IMR-90 (cell line): ENCODE measurements at regions not wholly inside any gene's neighbourhood (a gene's known extent, or its start where the extent isn't known, plus 50 kb on each side); places are given as distances from the start of the nearest gene placed in this dataset.

Source experiments
- ATAC-seq: fragments of 200-7000 bp; cut with Tn5 transposase; 2 replicates; pipeline ENCODE4 v1.9.1; 2020; ENCODE audit warnings: low read depth, mild to moderate bottlenecking, moderate library complexity
- BruUV-seq: library from RNA; stranded (reverse); fragments of 400-500 nt; replicated peaks from 2 replicates; lab custom pipeline; 2021; lab: Mats Ljungman, UMichigan
- CTCF ChIA-PET: fragments of 300-600 bp; formaldehyde crosslinking; extraction: SDS; loops from one replicate; lab custom pipeline; 2021; ENCODE audit warnings: antibody characterized with exemption; lab: Yijun Ruan, JAX
- POLR2A ChIA-PET: fragments of 300-600 bp; sonication (Branson Sonifier 250); formaldehyde crosslinking; loops from one replicate; lab custom pipeline; 2022; ENCODE audit warnings: antibody characterized with exemption; ENCODE audit not compliant: unreplicated experiment; lab: Charles Lee
- DNase-seq: peaks from one replicate; pipeline ENCODE4 v3.0.0; 2013
- H2AFZ ChIP-seq: replicated peaks from 2 replicates; pipeline ENCODE3; 2013; ENCODE audit warnings: low read length, mild to moderate bottlenecking; ENCODE audit not compliant: poor library complexity
- H2AK5ac ChIP-seq: 2 replicates; pipeline ENCODE4 v1.6.1; 2013; ENCODE audit warnings: low read depth, low read length, inconsistent platforms
- H2AK9ac ChIP-seq: replicated peaks from 2 replicates; pipeline ENCODE3; 2013; ENCODE audit warnings: mild to moderate bottlenecking, low read depth, low read length, moderate library complexity; ENCODE audit not compliant: poor library complexity
- H2BK120ac ChIP-seq: 2 replicates; pipeline ENCODE4 v1.6.1; 2013; ENCODE audit warnings: low read depth, low read length, inconsistent platforms
- H2BK15ac ChIP-seq: 3 replicates; pipeline ENCODE4 v1.6.1; 2013; ENCODE audit warnings: low read depth, low read length, inconsistent platforms
- H2BK20ac ChIP-seq: 2 replicates; pipeline ENCODE4 v1.6.1; 2013; ENCODE audit warnings: low read depth, mild to moderate bottlenecking, inconsistent platforms, low read length, moderate library complexity
- H2BK5ac ChIP-seq: 2 replicates; pipeline ENCODE4 v1.6.1; 2013; ENCODE audit warnings: mild to moderate bottlenecking, low read depth, low read length, inconsistent platforms; ENCODE audit not compliant: poor library complexity, severe bottlenecking
- H3K14ac ChIP-seq: replicated peaks from 2 replicates; pipeline ENCODE4 v1.6.1; 2013; ENCODE audit warnings: low read depth, low read length, inconsistent platforms
- H3K18ac ChIP-seq: 2 replicates; pipeline ENCODE4 v1.6.1; 2013; ENCODE audit warnings: low read depth, low read length, control low read depth
- H3K23ac ChIP-seq: 2 replicates; pipeline ENCODE4 v1.6.1; 2013; ENCODE audit warnings: low read depth, low read length, inconsistent platforms
- H3K27ac ChIP-seq: 2 replicates; pipeline ENCODE4 v1.5.1; 2013; ENCODE audit warnings: mild to moderate bottlenecking, control low read depth, low read length; ENCODE audit not compliant: insufficient read depth
- H3K27me3 ChIP-seq: 2 replicates; pipeline ENCODE4 v1.6.1; 2013; ENCODE audit warnings: low read length; ENCODE audit not compliant: control insufficient read depth, insufficient read depth
- H3K36me3 ChIP-seq: 2 replicates; pipeline ENCODE4 v1.6.1; 2013; ENCODE audit warnings: low read length, mixed read lengths; ENCODE audit not compliant: control insufficient read depth, insufficient read depth
- H3K4ac ChIP-seq: 2 replicates; pipeline ENCODE4 v1.6.1; 2013; ENCODE audit warnings: low read depth, low read length, inconsistent platforms
- H3K4me1 ChIP-seq: 2 replicates; pipeline ENCODE4 v1.6.1; 2013; ENCODE audit warnings: low read length, mixed read lengths; ENCODE audit not compliant: control insufficient read depth, insufficient read depth
- H3K4me2 ChIP-seq: 2 replicates; pipeline ENCODE4 v1.6.1; 2013; ENCODE audit warnings: low read depth, mild to moderate bottlenecking, control low read depth, low read length, moderate library complexity
- H3K4me3 ChIP-seq: 2 replicates; pipeline ENCODE4 v1.5.1; 2013; ENCODE audit warnings: low read depth, mild to moderate bottlenecking, control low read depth, low read length, moderate library complexity; ENCODE audit not compliant: insufficient read depth
- H3K56ac ChIP-seq: 2 replicates; pipeline ENCODE4 v1.6.1; 2013; ENCODE audit warnings: low read length, inconsistent platforms; ENCODE audit not compliant: insufficient read depth; ENCODE audit errors: extremely low read depth
- H3K79me1 ChIP-seq, 2 experiments: 2 replicates each; pipeline ENCODE4 v1.6.1; 2013; ENCODE audit warnings: low read length in 2 of 2, inconsistent platforms in 1 of 2, low read depth in 1 of 2
- H3K9ac ChIP-seq: 2 replicates; pipeline ENCODE4 v1.6.1; 2013; ENCODE audit warnings: low read depth, low read length, control low read depth
- H3K9me1 ChIP-seq: 2 replicates; pipeline ENCODE4 v1.6.1; 2013; ENCODE audit warnings: low read length, inconsistent platforms; ENCODE audit not compliant: insufficient read depth
- H3K9me3 ChIP-seq: 2 replicates; pipeline ENCODE4 v1.6.1; 2013; ENCODE audit warnings: low read length; ENCODE audit not compliant: control insufficient read depth, insufficient read depth
- H4K20me1 ChIP-seq: 2 replicates; pipeline ENCODE4 v1.6.1; 2013; ENCODE audit warnings: low read length, inconsistent platforms; ENCODE audit not compliant: insufficient read depth
- H4K5ac ChIP-seq: 2 replicates; pipeline ENCODE4 v1.6.1; 2013; ENCODE audit warnings: mild to moderate bottlenecking, low read depth, low read length, control low read depth
- H4K8ac ChIP-seq, 2 experiments: 2 replicates each; pipeline ENCODE4 v1.6.1; 2013; ENCODE audit warnings: low read depth in 2 of 2, low read length in 2 of 2, control low read depth in 1 of 2, inconsistent platforms in 1 of 2
- H4K91ac ChIP-seq: 2 replicates; pipeline ENCODE4 v1.6.1; 2013; ENCODE audit warnings: low read depth, low read length, inconsistent platforms; ENCODE audit not compliant: insufficient read depth
- CHD1 ChIP-seq: IDR thresholded peaks from 2 replicates; pipeline ENCODE4 v1.6.1; 2012; ENCODE audit warnings: low read depth, low read length, improper control_type of control experiment
- RCOR1 ChIP-seq: IDR thresholded peaks from 2 replicates; pipeline ENCODE4 v1.6.1; 2012; ENCODE audit warnings: mild to moderate bottlenecking, low read length, improper control_type of control experiment; ENCODE audit not compliant: insufficient replicate concordance
- WGBS, 2 experiments: methylation state at CpG; one replicate each; pipeline versions ENCODE4 v1.1.5 to v1.1.7; 2013; ENCODE audit warnings: missing lambda C conversion rate in 2 of 2; ENCODE audit not compliant: insufficient read length in 1 of 2; ENCODE audit errors: extremely low coverage in 2 of 2; 5-methylcytosine and 5-hydroxymethylcytosine counted together
- dilution Hi-C: fragments of 300-500 bp; cut with HindIII; formaldehyde crosslinking; loops from one replicate; pipeline ENCODE4 v1.14.3; 2018; ENCODE audit warnings: low sequenced_read_pairs; ENCODE audit not compliant: unreplicated experiment
- in situ Hi-C: fragments of 300-500 bp; cut with MboI; formaldehyde crosslinking; loops from 3 replicates; pipeline ENCODE4 v1.14.3; 2019; ENCODE audit warnings: low sequenced_read_pairs, inconsistent platforms, mixed read lengths
- intact Hi-C: fragments of 100-400 bp; cut with micrococcal nuclease; formaldehyde crosslinking; loops from 2 replicates; pipeline ENCODE4 v1.10.0; 2022
- TF ChIP-seq, protein P1 (sequence below): fragments of 150-350 bp; IDR thresholded peaks from 2 replicates; pipeline ENCODE4 v1.6.1; 2017; ENCODE audit warnings: mild to moderate bottlenecking, antibody characterized with exemption, low read length, low read depth

DNA sequence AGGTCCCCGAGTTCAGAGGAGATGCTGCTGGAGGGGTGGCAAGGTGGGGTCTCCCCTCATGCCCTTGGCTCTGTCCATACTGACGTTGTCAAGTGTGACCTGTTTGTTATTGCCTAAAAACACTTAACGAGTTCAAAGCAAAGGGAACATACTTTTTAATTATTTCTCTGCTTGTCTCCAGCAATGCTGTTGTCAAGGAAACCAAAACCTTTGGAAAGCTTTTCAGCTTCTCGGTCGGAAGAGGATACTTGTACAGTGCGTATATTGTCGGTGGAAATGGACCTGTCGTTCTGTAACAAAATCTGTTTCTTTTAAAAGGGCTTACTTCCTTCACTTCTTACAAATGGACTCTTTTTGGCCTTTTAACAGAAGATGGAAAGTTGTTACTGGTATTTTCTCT is 73.9 kb downstream of the SLC25A47 start:
- CTCF ChIA-PET = interaction anchor here (0.6 kb wide), 1 partner anchor 8 kb away, joined by 6 read pairs; no protein-coding TSS in a partner anchor

More for the DNA sequence above, 73.9 kb downstream of the SLC25A47 start:
- no peak overlapping the region for H2AK9ac ChIP-seq
- H3K27me3 ChIP-seq = no peaks in the 10 kb centered on the region
- no peak overlapping the region for H4K5ac ChIP-seq
- 83% methylated on average over 1 of the region's 8 CpGs; no CpG with 5 or more reads in 1 of the 2 experiments for WGBS, 2 experiments
- intact Hi-C loops = no loop called here
- no peak overlapping the region for H3K9ac ChIP-seq
- H2AFZ ChIP-seq = no peak overlapping the region
- dilution Hi-C loops = no loop called here
- in situ Hi-C loops = no loop called here
- no peak overlapping the region for H4K91ac ChIP-seq
- H2BK5ac ChIP-seq = no peak overlapping the region
- POLR2A ChIA-PET = no interaction called here
- no peak overlapping the region for H3K23ac ChIP-seq
- no peak overlapping the region for H2BK15ac ChIP-seq
- no peak overlapping the region for H3K18ac ChIP-seq
- no peak overlapping the region for H3K27ac ChIP-seq
- H3K14ac ChIP-seq = no peak overlapping the region
- no peak overlapping the region for H2BK20ac ChIP-seq
- BruUV-seq = no TSS peak
- peaks cover 13% of the 10 kb centered on the region for H3K4me1 ChIP-seq
- TF ChIP-seq, protein P1, sequence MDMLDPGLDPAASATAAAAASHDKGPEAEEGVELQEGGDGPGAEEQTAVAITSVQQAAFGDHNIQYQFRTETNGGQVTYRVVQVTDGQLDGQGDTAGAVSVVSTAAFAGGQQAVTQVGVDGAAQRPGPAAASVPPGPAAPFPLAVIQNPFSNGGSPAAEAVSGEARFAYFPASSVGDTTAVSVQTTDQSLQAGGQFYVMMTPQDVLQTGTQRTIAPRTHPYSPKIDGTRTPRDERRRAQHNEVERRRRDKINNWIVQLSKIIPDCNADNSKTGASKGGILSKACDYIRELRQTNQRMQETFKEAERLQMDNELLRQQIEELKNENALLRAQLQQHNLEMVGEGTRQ = no peak
- no peak for TF ChIP-seq RCOR1
- no peak for TF ChIP-seq CHD1
- peaks cover 24% of the 10 kb centered on the region for H4K20me1 ChIP-seq
- peaks cover 3% of the 10 kb centered on the region; the same call in 1 of the 2 replicates for H3K36me3 ChIP-seq
- peaks cover 13 to 41% of the 10 kb centered on the region in 2 experiments for H3K79me1 ChIP-seq
- H2AK5ac ChIP-seq = no peak overlapping the region
- no peaks in the 10 kb centered on the region for H3K9me3 ChIP-seq
- no peak overlapping the region for H2BK120ac ChIP-seq
- peaks cover 18% of the 10 kb centered on the region for H3K9me1 ChIP-seq
- no peak for DNase-seq
- H3K56ac ChIP-seq = no peak overlapping the region
- ATAC-seq = no peak
- H3K4me2 ChIP-seq = no peak overlapping the region
- H3K4ac ChIP-seq = no peak overlapping the region
- no peak overlapping the region for H4K8ac ChIP-seq
- no peak overlapping the region for H3K4me3 ChIP-seq
